ENCODE measurements at regions not wholly inside any gene's neighbourhood (a gene's known extent, or its start where the extent isn't known, plus 50 kb on each side); places are given as distances from the start of the nearest gene placed in this dataset.

GRCh38 chrX:7266288-7266687 lies 118.3 kb upstream of the PUDP start:
- H3K36me3 ChIP-seq (ENCODE audit: control insufficient read depth in 2 of 2, extremely low read depth in 1 of 2, insufficient read depth in 2 of 2, low read length in 2 of 2), result no peaks in the 10 kb centered on the region
- BruUV-seq (replicated peaks), result no TSS peak
- DNase-seq (ENCODE audit: low read depth, low spot score) (no peak), FAIRE-seq (no peak)
- H3K79me2 ChIP-seq (ENCODE audit: control insufficient read depth, insufficient read depth, low read length), result no peaks in the 10 kb centered on the region
- no peaks in the 10 kb centered on the region for H3K27me3 ChIP-seq (ENCODE audit: control insufficient read depth in 2 of 2, insufficient read depth in 2 of 2, low read length in 2 of 2)
- H3K9me1 ChIP-seq (replicated peaks; ENCODE audit: control insufficient read depth, extremely low read depth, insufficient read depth, low read length), result no peaks in the 10 kb centered on the region
- CTCF ChIA-PET, result no interaction called here
- dilution Hi-C loops (cut with MboI; ENCODE audit: extremely low pct_ligation_motif_present, low sequenced_read_pairs), result no loop called here
- no peaks in the 10 kb centered on the region for H4K20me1 ChIP-seq (replicated peaks; ENCODE audit: control insufficient read depth, extremely low read depth, insufficient read depth, low read length)
- H3K9me3 ChIP-seq (replicated peaks; ENCODE audit: control insufficient read depth, insufficient read depth, low read length), result no peaks in the 10 kb centered on the region
- H3K9ac ChIP-seq (replicated peaks; ENCODE audit: extremely low read depth, insufficient read depth, low read length), result no peak overlapping the region
- no peaks in the 10 kb centered on the region for H3K4me1 ChIP-seq (ENCODE audit: control insufficient read depth, extremely low read depth, insufficient read depth, low read length)
- H2AFZ ChIP-seq (ENCODE audit: low read depth, low read length), result no peak overlapping the region
- H3K4me3 ChIP-seq (replicated peaks in 1 of 3; ENCODE audit: insufficient read depth in 1 of 3, low read depth in 1 of 3, low read length in 3 of 3), result no peak overlapping the region
- H3K4me2 ChIP-seq (ENCODE audit: insufficient read depth, low read length), result no peak overlapping the region
- intact Hi-C loops (cut with micrococcal nuclease), result no loop called here
- POLR2A ChIA-PET, result no interaction called here
- no peak overlapping the region for H3K27ac ChIP-seq (ENCODE audit: insufficient read depth, low read depth, low read length)
- TF ChIP-seq CTCF (IDR thresholded peaks at IDR 0.05; ENCODE audit: extremely low read depth in 1 of 2, insufficient read depth in 1 of 2, low read depth in 1 of 2, low read length in 2 of 2), result no peak
- no peak for TF ChIP-seq FOS (IDR thresholded peaks at IDR 0.05; ENCODE audit: borderline replicate concordance, insufficient read depth, low read length)
- no peak for TF ChIP-seq POLR2A (IDR thresholded peaks at IDR 0.05; ENCODE audit: low read depth, low read length)
- TF ChIP-seq GATA2 (IDR thresholded peaks at IDR 0.05; ENCODE audit: insufficient read depth, insufficient read length, low read depth, low read length), result no peak
- TF ChIP-seq MAX (IDR thresholded peaks at IDR 0.05; ENCODE audit: insufficient read depth, insufficient read length), result no peak
- no peak for TF ChIP-seq EZH2 (IDR thresholded peaks at IDR 0.05; ENCODE audit: borderline replicate concordance, low read depth, low read length, severe bottlenecking)

GRCh38 chrX:7264399-7264798 lies 116.4 kb upstream of the PUDP start:
- Histone ChIP-seq H3K9me3 (replicated peaks; ENCODE audit: control insufficient read depth, insufficient read depth, low read length) (no peaks in the 10 kb centered on the region), H3K9me1 (replicated peaks; ENCODE audit: control insufficient read depth, extremely low read depth, insufficient read depth, low read length) (no peaks in the 10 kb centered on the region), H3K27me3 (ENCODE audit: control insufficient read depth in 2 of 2, insufficient read depth in 2 of 2, low read length in 2 of 2) (no peaks in the 10 kb centered on the region), H3K4me3 (replicated peaks in 1 of 3; ENCODE audit: insufficient read depth in 1 of 3, low read depth in 1 of 3, low read length in 3 of 3) (no peak overlapping the region), H3K4me2 (ENCODE audit: insufficient read depth, low read length) (no peak overlapping the region), H3K4me1 (ENCODE audit: control insufficient read depth, extremely low read depth, insufficient read depth, low read length) (no peaks in the 10 kb centered on the region), H3K36me3 (ENCODE audit: control insufficient read depth in 2 of 2, extremely low read depth in 1 of 2, insufficient read depth in 2 of 2, low read length in 2 of 2) (no peaks in the 10 kb centered on the region), H3K79me2 (ENCODE audit: control insufficient read depth, insufficient read depth, low read length) (no peaks in the 10 kb centered on the region), H3K27ac (ENCODE audit: insufficient read depth, low read depth, low read length) (no peak overlapping the region), H2AFZ (ENCODE audit: low read depth, low read length) (no peak overlapping the region), H4K20me1 (replicated peaks; ENCODE audit: control insufficient read depth, extremely low read depth, insufficient read depth, low read length) (no peaks in the 10 kb centered on the region), H3K9ac (replicated peaks; ENCODE audit: extremely low read depth, insufficient read depth, low read length) (no peak overlapping the region)
- ChIA-PET CTCF (no interaction called here), POLR2A (no interaction called here)
- dilution Hi-C loops (cut with MboI; ENCODE audit: extremely low pct_ligation_motif_present, low sequenced_read_pairs), result no loop called here
- FAIRE-seq (no peak), DNase-seq (ENCODE audit: low read depth, low spot score) (no peak)
- TF ChIP-seq POLR2A (IDR thresholded peaks at IDR 0.05; ENCODE audit: low read depth, low read length) (no peak), MYC (IDR thresholded peaks at IDR 0.05; ENCODE audit: low read depth, low read length) (no peak), JUN (IDR thresholded peaks at IDR 0.05; ENCODE audit: borderline replicate concordance, insufficient read depth, insufficient read length, low read depth) (no peak), POLR2AphosphoS5 (IDR thresholded peaks at IDR 0.05; ENCODE audit: insufficient read depth, low read depth, low read length) (no peak), GATA2 (IDR thresholded peaks at IDR 0.05; ENCODE audit: insufficient read depth, insufficient read length, low read depth, low read length) (no peak), CTCF (IDR thresholded peaks at IDR 0.05; ENCODE audit: extremely low read depth in 1 of 2, insufficient read depth in 1 of 2, low read depth in 1 of 2, low read length in 2 of 2) (no peak), EZH2 (IDR thresholded peaks at IDR 0.05; ENCODE audit: borderline replicate concordance, low read depth, low read length, severe bottlenecking) (no peak), FOS (IDR thresholded peaks at IDR 0.05; ENCODE audit: borderline replicate concordance, insufficient read depth, low read length) (no peak), MAX (IDR thresholded peaks at IDR 0.05; ENCODE audit: insufficient read depth, insufficient read length) (no peak)
- intact Hi-C loops (cut with micrococcal nuclease), result no loop called here
- BruUV-seq (replicated peaks), result no TSS peak
